HCT116 (cell line): ENCODE measurements at regions not wholly inside any gene's neighbourhood (a gene's known extent, or its start where the extent isn't known, plus 50 kb on each side); places are given as distances from the start of the nearest gene placed in this dataset.

Experiments used
- ATAC-seq: fragments of 200-7000 bp; cut with Tn5 transposase; 2 replicates; pipeline ENCODE4 v1.9.1; 2020; ENCODE audit warnings: mild to moderate bottlenecking, moderate library complexity
- BruUV-seq: library from RNA; stranded (reverse); fragments of 400-500 nt; replicated peaks from 2 replicates; lab custom pipeline; 2021; lab: Mats Ljungman, UMichigan
- CTCF ChIA-PET: fragments of 300-600 bp; sonication (Branson Sonifier 250); formaldehyde crosslinking; loops from one replicate; lab custom pipeline; 2021; ENCODE audit warnings: antibody characterized with exemption; lab: Charles Lee
- POLR2A ChIA-PET: fragments of 300-600, 350-600 bp; sonication (Branson Sonifier 250); formaldehyde crosslinking; loops from one replicate; lab custom pipeline; 2021; ENCODE audit warnings: antibody characterized with exemption; lab: Charles Lee
- RAD21 ChIA-PET, 2 experiments: fragments of 300-600 bp; sonication (Branson Sonifier 250); formaldehyde crosslinking; loops; one replicate each; lab custom pipeline; 2023; ENCODE audit warnings: low total read pairs in 2 of 2; ENCODE audit not compliant: uncharacterized antibody in 2 of 2, unreplicated experiment in 2 of 2, low non-redundant PET in 1 of 2; lab: Charles Lee
- DNase-seq: peaks from one replicate; pipeline ENCODE4 v3.0.0-alpha.2; 2010; ENCODE audit warnings: low read depth, low spot score
- H2AFZ ChIP-seq: fragments of 200-600 bp; shearing (Covaris generic), sonication (generic); 2 replicates; pipeline ENCODE4 v1.6.1; 2017; ENCODE audit warnings: low read depth, mixed run types, mixed read lengths, antibody characterized with exemption, low read length; ENCODE audit not compliant: poor library complexity, severe bottlenecking
- H3K27ac ChIP-seq: 2 replicates; pipeline ENCODE4 v1.5.1; 2012; ENCODE audit warnings: low read depth, low read length
- H3K27me3 ChIP-seq: fragments of 200-600 bp; sonication (generic); 2 replicates; pipeline ENCODE4 v1.6.1; 2016; ENCODE audit warnings: mixed run types, low read length, mixed read lengths; ENCODE audit not compliant: insufficient read depth
- H3K36me3 ChIP-seq, 2 experiments: fragments of 200-500 bp in 1 of 2; fragments of 200-600 bp in 1 of 2; sonication (Bioruptor generic) in 1 of 2; sonication (generic) in 1 of 2; 2 replicates each; pipeline versions ENCODE4 v1.5.1 to v1.6.1; 2014 to 2016; ENCODE audit warnings: low read length in 2 of 2, inconsistent platforms in 1 of 2, mixed read lengths in 1 of 2, mixed run types in 1 of 2; ENCODE audit not compliant: insufficient read depth in 2 of 2, control insufficient read depth in 1 of 2
- H3K4me1 ChIP-seq, 2 experiments: fragments of 200-600 bp in 1 of 2; sonication (generic) in 1 of 2; 2 replicates each; pipeline versions ENCODE4 v1.5.1 to v1.6.1; 2012 to 2017; ENCODE audit warnings: low read length in 2 of 2, inconsistent platforms in 1 of 2, mild to moderate bottlenecking in 1 of 2, mixed read lengths in 1 of 2, mixed run types in 1 of 2, moderate library complexity in 1 of 2; ENCODE audit not compliant: insufficient read depth in 2 of 2, control insufficient read depth in 1 of 2
- H3K4me2 ChIP-seq: fragments of 200-600 bp; sonication (generic); 2 replicates; pipeline ENCODE4 v1.6.1; 2017; ENCODE audit warnings: mixed run types, low read length, mixed read lengths
- H3K4me3 ChIP-seq, 2 experiments: fragments of 200-600 bp in 1 of 2; sonication (generic) in 1 of 2; replicated peaks in 1 of 2; 2 replicates each; pipeline ENCODE4 v1.5.1; 2011 to 2016; ENCODE audit warnings: low read length in 2 of 2, control low read depth in 1 of 2, low read depth in 1 of 2, mild to moderate bottlenecking in 1 of 2, mixed read lengths in 1 of 2, mixed run types in 1 of 2
- H3K79me2 ChIP-seq: fragments of 200-600 bp; sonication (generic); 2 replicates; pipeline ENCODE4 v1.6.1; 2017; ENCODE audit warnings: mild to moderate bottlenecking, mixed run types, low read length, moderate library complexity, mixed read lengths; ENCODE audit not compliant: insufficient read depth
- H3K9ac ChIP-seq: fragments of 200-600 bp; sonication (generic); 2 replicates; pipeline ENCODE4 v1.6.1; 2016; ENCODE audit warnings: low read length, mixed read lengths
- H3K9me2 ChIP-seq: fragments of 200-600 bp; sonication (generic), shearing (Covaris generic); 2 replicates; pipeline ENCODE4 v1.6.1; 2017; ENCODE audit warnings: mixed run types, mild to moderate bottlenecking, moderate library complexity; ENCODE audit not compliant: insufficient read depth
- H3K9me3 ChIP-seq, 2 experiments: fragments of 200-500 bp in 1 of 2; fragments of 200-600 bp in 1 of 2; sonication (Bioruptor generic) in 1 of 2; sonication (generic) in 1 of 2; 2 replicates each; pipeline ENCODE4 v1.6.1; 2014 to 2017; ENCODE audit warnings: low read length in 2 of 2, mixed read lengths in 2 of 2, inconsistent platforms in 1 of 2, low read depth in 1 of 2, mild to moderate bottlenecking in 1 of 2, mixed run types in 1 of 2, moderate library complexity in 1 of 2; ENCODE audit not compliant: control insufficient read depth in 1 of 2, insufficient read depth in 1 of 2
- H4K20me1 ChIP-seq: fragments of 200-600 bp; sonication (generic), shearing (Covaris generic); 2 replicates; pipeline ENCODE4 v1.6.1; 2017; ENCODE audit warnings: mixed run types, mild to moderate bottlenecking, moderate library complexity; ENCODE audit not compliant: insufficient read depth
- ATF3 ChIP-seq: IDR thresholded peaks from 2 replicates; pipeline ENCODE4 v1.6.1; 2012
- CEBPB ChIP-seq: IDR thresholded peaks from 2 replicates; pipeline ENCODE4 v1.6.1; 2012; ENCODE audit warnings: low read depth
- FOSL1 ChIP-seq: IDR thresholded peaks from 2 replicates; pipeline ENCODE4 v1.6.1; 2012; ENCODE audit warnings: low read depth
- MAX ChIP-seq: IDR thresholded peaks from 2 replicates; pipeline ENCODE4 v1.6.1; 2012
- POLR2AphosphoS5 ChIP-seq: IDR thresholded peaks from 2 replicates; pipeline ENCODE4 v1.6.1; 2011; ENCODE audit warnings: mild to moderate bottlenecking, low read depth, low read length, moderate library complexity
- SP1 ChIP-seq: IDR thresholded peaks from 2 replicates; pipeline ENCODE4 v1.6.1; 2012; ENCODE audit warnings: low read depth
- SRF ChIP-seq: IDR thresholded peaks from 2 replicates; pipeline ENCODE4 v1.6.1; 2012; ENCODE audit warnings: low read depth
- TCF7L2 ChIP-seq: IDR thresholded peaks from 2 replicates; pipeline ENCODE4 v1.7.0; 2011; ENCODE audit warnings: borderline replicate concordance, inconsistent platforms; ENCODE audit not compliant: insufficient read depth, insufficient read length; ENCODE audit errors: extremely low read depth
- YY1 ChIP-seq: IDR thresholded peaks from 2 replicates; pipeline ENCODE4 v1.6.1; 2011; ENCODE audit warnings: low read length, low read depth, moderate library complexity, mild to moderate bottlenecking; ENCODE audit not compliant: insufficient replicate concordance; ENCODE audit errors: extremely low read depth
- ZFX ChIP-seq: fragments of 450-650 bp; IDR thresholded peaks from 2 replicates; pipeline ENCODE4 v1.6.1; 2017
- ZNF274 ChIP-seq: fragments of 200-500 bp; sonication (Bioruptor generic); IDR thresholded peaks from 2 replicates; pipeline ENCODE4 v1.6.1; 2014; ENCODE audit warnings: mild to moderate bottlenecking, low read depth, low read length, inconsistent platforms
- intact Hi-C: fragments of 100-400 bp; cut with micrococcal nuclease; formaldehyde crosslinking; loops from 2 replicates; pipeline ENCODE4 v1.10.0; 2022
- TF ChIP-seq, protein P1 (sequence below): IDR thresholded peaks from 2 replicates; pipeline ENCODE4 v1.6.1; 2012; ENCODE audit warnings: low read depth
- TF ChIP-seq, protein P2 (sequence below): IDR thresholded peaks from 2 replicates; pipeline ENCODE4 v1.6.1; 2011; ENCODE audit warnings: mild to moderate bottlenecking, low read length, moderate library complexity; ENCODE audit not compliant: insufficient replicate concordance; ENCODE audit errors: extremely low read depth

- Histone ChIP-seq H3K4me1 (no peaks in the 10 kb centered on the region), H3K79me2 (no peaks in the 10 kb centered on the region), H3K9me3 (no peaks in the 10 kb centered on the region), H3K4me3 (no peak overlapping the region), H4K20me1 (no peaks in the 10 kb centered on the region), H3K27ac (no peak overlapping the region), H3K36me3 (no peaks in the 10 kb centered on the region), H3K27me3 (no peaks in the 10 kb centered on the region), H3K4me2 (no peak overlapping the region), H2AFZ (no peak overlapping the region), H3K9ac (no peak overlapping the region), H3K9me2 (no peaks in the 10 kb centered on the region)
- TF ChIP-seq CEBPB (no peak), POLR2AphosphoS5 (no peak), MAX (no peak), ATF3 (no peak), ZNF274 (no peak), ZFX (no peak), YY1 (no peak), TCF7L2 (no peak), SRF (no peak), SP1 (no peak), FOSL1 (no peak)
- TF ChIP-seq, protein P1, sequence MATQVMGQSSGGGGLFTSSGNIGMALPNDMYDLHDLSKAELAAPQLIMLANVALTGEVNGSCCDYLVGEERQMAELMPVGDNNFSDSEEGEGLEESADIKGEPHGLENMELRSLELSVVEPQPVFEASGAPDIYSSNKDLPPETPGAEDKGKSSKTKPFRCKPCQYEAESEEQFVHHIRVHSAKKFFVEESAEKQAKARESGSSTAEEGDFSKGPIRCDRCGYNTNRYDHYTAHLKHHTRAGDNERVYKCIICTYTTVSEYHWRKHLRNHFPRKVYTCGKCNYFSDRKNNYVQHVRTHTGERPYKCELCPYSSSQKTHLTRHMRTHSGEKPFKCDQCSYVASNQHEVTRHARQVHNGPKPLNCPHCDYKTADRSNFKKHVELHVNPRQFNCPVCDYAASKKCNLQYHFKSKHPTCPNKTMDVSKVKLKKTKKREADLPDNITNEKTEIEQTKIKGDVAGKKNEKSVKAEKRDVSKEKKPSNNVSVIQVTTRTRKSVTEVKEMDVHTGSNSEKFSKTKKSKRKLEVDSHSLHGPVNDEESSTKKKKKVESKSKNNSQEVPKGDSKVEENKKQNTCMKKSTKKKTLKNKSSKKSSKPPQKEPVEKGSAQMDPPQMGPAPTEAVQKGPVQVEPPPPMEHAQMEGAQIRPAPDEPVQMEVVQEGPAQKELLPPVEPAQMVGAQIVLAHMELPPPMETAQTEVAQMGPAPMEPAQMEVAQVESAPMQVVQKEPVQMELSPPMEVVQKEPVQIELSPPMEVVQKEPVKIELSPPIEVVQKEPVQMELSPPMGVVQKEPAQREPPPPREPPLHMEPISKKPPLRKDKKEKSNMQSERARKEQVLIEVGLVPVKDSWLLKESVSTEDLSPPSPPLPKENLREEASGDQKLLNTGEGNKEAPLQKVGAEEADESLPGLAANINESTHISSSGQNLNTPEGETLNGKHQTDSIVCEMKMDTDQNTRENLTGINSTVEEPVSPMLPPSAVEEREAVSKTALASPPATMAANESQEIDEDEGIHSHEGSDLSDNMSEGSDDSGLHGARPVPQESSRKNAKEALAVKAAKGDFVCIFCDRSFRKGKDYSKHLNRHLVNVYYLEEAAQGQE = no peak
- TF ChIP-seq, protein P2, sequence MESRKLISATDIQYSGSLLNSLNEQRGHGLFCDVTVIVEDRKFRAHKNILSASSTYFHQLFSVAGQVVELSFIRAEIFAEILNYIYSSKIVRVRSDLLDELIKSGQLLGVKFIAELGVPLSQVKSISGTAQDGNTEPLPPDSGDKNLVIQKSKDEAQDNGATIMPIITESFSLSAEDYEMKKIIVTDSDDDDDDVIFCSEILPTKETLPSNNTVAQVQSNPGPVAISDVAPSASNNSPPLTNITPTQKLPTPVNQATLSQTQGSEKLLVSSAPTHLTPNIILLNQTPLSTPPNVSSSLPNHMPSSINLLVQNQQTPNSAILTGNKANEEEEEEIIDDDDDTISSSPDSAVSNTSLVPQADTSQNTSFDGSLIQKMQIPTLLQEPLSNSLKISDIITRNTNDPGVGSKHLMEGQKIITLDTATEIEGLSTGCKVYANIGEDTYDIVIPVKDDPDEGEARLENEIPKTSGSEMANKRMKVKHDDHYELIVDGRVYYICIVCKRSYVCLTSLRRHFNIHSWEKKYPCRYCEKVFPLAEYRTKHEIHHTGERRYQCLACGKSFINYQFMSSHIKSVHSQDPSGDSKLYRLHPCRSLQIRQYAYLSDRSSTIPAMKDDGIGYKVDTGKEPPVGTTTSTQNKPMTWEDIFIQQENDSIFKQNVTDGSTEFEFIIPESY = no peak
- POLR2A ChIA-PET = no interaction called here
- no peak for DNase-seq
- CTCF ChIA-PET = no interaction called here
- RAD21 ChIA-PET = no interaction called here
- ATAC-seq = no peak
- intact Hi-C loops = no loop called here
- BruUV-seq = no TSS peak
Measured at GRCh38 chr5:40074826-40075225, 604.9 kb upstream of the PTGER4 start.
